NCI-H2171 (cell line): ENCODE measurements at regions not wholly inside any gene's neighbourhood (a gene's known extent, or its start where the extent isn't known, plus 50 kb on each side); places are given as distances from the start of the nearest gene placed in this dataset.

ENCODE experiments used
- DNase-seq: peaks from one replicate; lab custom pipeline; 2025; lab: John Stamatoyannopoulos, UW

DNA sequence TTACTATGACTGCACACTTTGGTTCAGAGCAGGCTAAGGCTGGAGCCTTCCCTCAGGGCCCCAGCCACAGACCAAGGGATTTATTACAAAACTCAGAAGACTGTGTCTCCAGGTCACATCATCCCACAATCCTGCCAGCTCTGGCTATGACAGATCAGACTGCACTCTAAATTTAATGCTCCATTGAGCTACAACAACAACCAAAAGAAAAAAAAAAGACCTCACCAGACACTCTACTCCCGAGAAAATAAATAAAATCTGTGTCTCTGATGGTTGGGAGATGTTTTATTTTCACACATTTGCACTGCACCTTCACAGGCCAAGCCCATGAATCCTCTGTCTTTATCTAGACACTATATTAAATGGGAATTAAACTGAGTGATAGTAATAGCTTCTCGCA is 50.8 kb upstream of the CTNNB1 start:
- peak; percentile 31 for DNase-seq

GRCh38 chr3:41148901-41149300 is 50.4 kb upstream of the CTNNB1 start:
- peak; percentile 11 for DNase-seq
